ENCODE measurements at regions not wholly inside any gene's neighbourhood (a gene's known extent, or its start where the extent isn't known, plus 50 kb on each side); places are given as distances from the start of the nearest gene placed in this dataset.

- DNase-seq = no peak
Observed at GRCh38 chr2:82538590-82539279, 1920.3 kb downstream of the SUCLG1 start.

- DNase-seq = no peak
Observed at GRCh38 chr2:82528288-82528687, 1930.8 kb downstream of the SUCLG1 start.

- DNase-seq = no peak
Observed at GRCh38 chr2:82527124-82527523, 1932.0 kb downstream of the SUCLG1 start.

DNA sequence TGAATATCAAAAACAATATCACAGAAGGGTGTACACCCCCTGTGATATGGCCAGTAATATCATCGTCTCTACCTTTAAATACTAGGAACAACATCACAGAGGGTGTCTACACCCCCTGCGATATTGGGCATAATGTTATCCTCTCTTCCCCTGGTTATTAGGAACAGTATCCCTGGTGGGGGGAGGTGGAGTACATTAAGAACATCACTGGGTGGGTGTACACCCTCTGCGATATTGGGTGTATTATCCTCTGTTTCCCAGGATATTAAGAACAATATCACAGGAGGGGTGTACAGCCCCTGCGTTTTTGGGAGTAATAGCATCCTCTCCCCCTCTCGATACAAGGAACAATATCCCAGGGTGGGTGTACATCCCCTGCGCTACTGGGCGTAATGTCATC lies 1932.8 kb downstream of the SUCLG1 start:
- no peak for DNase-seq

- no peak for DNase-seq
Observed at GRCh38 chr2:82525744-82526143, 1933.3 kb downstream of the SUCLG1 start.

DNA sequence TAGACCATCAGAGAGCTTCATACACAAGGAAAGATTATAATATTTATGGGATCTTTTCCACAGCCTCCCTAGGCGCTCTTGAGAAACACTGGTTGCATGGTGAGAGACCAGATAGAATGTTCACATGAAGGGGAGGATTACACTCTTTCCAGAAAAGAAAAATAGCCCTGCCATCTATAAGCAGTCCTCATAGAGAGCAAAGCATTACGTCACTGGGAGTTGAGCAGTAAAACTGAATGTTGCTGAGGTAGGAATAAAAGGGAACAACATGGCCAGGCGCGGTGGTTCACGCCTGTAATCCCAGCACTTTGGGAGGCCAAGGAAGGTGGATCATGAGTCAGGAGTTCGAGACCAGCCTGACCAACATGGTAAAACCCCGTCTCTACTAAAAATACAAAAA lies 1934.3 kb downstream of the SUCLG1 start:
- DNase-seq = no peak

GRCh38 chr2:82511894-82512293 lies 1947.2 kb downstream of the SUCLG1 start:
- no peak for DNase-seq

GRCh38 chr2:82508702-82509101 lies 1950.4 kb downstream of the SUCLG1 start:
- no peak for DNase-seq

GRCh38 chr2:82507657-82508056 lies 1951.4 kb downstream of the SUCLG1 start:
- DNase-seq = no peak

DNA sequence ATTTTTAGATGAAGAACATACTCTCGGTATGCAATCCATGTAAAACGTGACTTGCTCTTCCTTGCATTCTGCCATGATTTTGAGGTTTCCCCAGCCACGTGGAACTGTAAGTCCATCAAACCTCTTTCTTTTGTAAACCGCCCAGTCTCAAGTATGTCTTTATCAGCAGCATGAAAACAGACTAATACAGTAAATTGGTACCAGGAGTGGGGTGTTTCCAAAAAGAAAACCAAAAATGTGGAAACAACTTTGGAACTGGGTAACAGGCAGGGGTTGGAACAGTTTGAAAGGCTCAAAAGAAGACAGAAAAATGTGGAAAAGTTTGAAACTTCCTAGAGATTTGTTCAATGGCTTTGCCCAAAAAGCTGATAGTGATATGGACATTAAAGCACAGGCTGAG lies 1957.9 kb downstream of the SUCLG1 start:
- DNase-seq = no peak

DNA sequence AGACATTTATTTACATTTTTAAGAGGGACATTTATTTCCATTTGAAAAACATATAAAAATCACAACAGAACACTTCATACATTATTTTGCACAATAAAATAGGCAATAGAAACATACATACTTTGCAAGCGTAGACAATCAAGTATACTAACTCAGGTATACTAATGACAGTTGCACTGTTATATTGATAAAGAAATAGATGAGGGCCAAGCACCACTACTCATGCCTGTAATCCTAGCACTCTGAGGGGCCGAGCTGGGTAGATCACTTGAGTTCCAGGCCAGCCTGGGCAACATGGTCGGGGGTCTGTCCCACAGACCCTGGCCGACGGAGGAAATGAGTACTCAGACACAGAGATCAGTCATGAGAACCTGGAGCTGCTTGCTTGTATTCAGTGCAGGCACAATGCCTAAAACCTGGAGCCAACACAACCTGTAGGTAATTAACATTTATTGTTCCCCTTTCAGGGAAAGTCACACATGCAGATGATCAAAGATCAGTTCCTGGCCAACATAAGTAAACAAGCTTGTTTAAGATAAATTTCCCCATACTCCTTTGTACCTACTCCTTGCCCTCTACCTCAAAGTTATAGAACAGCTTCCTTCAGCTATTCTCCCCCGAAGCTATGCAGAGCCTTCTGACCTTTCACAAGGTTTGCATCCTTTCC lies 1960.2 kb downstream of the SUCLG1 start:
- no peak for DNase-seq

GRCh38 chr2:82494739-82495138 lies 1964.3 kb downstream of the SUCLG1 start:
- no peak for DNase-seq

DNA sequence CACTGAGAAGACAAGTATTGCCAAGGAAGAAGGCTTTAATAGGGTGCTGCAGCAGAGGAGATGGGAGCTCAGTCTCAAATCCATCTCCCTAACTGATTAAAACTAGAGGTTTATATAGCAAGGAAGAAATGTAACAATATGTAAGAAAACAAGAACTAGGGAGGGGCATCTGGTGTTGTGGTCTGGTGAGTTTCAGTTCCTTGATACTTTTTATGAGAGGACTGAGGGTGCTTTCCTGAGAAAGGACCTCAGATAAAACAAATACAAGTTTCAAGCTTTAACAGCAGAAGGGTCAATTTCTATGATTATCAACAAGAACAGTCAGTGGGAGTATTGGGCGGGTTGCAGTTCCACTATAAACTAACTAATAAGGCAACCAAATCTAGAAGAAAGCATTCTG lies 1967.5 kb downstream of the SUCLG1 start:
- no peak for DNase-seq

GRCh38 chr2:82487354-82487753 lies 1971.7 kb downstream of the SUCLG1 start:
- DNase-seq = no peak

- no peak for DNase-seq
Observed at GRCh38 chr2:82485701-82486100, 1973.4 kb downstream of the SUCLG1 start.

DNA sequence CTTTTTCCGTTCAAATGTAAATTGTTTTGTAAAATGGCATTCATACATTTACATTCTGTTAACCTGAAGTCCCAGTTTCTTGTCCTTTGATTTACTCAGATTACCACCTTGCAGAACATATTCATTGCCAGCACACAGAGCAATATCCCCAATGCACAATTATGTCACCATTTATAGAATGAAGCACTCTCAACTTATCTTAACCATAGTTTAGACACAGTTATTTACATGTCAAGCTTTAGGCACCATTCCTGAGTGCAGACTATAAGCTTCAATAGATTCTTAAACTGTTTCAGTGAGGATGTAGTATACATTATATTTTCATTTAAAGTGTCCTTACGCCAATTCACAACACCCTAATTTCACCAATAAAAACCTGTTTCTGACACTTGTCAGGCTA lies 1977.9 kb downstream of the SUCLG1 start:
- no peak for DNase-seq

DNA sequence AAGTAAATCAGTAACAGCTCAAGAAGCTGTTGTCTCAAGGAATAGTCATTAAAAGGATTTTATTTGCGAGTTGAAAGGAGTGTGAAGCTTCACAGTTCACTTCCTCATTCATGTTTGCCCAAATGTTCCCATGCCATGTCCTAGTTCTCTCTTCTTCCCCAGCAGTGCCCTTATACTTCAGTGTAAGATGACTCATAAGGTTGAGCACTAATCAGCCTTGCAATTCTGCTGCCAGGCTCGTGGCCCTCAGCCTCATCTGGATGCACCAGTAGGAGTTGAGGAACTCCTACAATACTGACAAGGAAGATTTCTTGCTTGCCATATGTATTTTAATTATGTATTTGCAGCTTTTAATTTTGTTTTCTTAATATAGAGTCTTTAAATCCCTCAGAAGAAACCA lies 1980.4 kb downstream of the SUCLG1 start:
- DNase-seq = no peak

DNA sequence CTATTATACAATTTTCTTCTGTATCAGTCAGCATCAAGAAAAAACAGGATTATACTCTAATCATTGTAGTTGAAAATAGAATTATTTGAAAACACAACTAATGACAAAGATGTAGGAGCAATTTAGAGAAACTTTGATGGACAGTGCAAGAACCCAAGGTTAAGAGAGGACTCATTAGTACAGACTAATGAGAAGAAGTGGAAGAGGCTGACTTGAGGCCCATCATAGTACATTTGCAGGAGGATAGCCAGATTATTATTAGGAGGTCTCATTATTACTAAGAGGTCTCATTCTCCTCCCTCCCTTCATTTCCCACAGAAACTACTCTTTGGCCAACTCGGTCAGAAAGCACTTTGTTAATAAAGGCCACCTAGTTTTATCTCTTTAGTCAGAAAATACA lies 1983.0 kb downstream of the SUCLG1 start:
- no peak for DNase-seq

GRCh38 chr2:82428251-82428650 lies 2030.8 kb downstream of the SUCLG1 start:
- DNase-seq = no peak

DNA sequence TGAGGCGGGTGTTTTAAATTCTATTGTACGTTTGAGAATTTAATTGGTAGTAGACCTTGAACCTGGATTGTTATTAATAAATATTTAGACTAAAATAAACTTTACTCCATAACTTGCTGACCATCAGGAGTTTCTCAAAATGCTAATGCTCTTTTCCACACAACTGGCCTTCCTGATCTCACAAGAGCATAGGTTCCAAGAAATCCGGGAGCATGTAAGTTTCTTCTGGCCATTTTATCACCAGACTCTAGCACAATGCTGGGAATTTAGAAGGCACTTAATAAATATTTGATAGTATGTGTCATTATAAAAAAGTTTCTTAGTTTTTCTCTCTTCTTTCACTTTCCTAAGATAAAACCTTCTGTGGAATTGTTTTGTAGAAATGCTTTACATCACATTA lies 2047.1 kb downstream of the SUCLG1 start:
- no peak for DNase-seq

DNA sequence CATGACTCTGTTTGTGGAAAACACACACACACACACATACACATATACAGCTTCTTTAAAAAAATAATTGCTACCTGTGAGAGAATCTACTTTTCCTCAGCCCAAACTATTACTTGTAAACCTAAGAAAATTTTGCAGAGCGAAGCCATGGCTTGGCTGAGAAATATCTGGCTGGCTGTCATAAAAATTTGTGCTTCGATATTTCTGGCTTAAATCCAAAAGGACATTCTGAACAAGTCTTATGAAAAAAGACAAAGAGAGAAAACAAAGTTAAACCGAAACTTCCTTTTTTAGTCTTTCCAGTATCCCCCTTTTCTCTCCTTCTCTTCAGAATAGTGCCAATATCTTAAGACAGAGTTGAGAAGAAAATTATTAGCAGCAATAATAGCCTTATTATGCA lies 2048.0 kb downstream of the SUCLG1 start:
- no peak for DNase-seq

DNA sequence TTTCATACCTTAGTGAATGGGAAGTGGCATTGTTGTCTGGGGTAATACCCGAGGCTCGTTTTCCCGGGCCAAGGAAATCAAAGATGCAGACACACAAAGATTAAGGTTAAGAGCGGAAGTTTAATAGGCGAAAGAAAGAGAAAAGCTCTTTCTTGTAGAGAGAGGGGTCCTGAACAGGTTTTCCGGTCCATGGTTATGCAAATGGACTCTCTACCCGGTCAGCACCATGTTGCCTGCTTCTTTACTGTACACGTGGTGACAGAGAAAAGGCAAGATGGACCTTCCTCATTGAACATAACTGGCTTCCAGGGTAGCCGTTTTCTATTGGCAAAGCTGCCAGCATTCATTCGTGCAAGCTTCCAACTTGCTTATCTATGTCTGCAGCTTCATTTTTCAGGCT lies 2063.5 kb downstream of the SUCLG1 start:
- DNase-seq = no peak

DNA sequence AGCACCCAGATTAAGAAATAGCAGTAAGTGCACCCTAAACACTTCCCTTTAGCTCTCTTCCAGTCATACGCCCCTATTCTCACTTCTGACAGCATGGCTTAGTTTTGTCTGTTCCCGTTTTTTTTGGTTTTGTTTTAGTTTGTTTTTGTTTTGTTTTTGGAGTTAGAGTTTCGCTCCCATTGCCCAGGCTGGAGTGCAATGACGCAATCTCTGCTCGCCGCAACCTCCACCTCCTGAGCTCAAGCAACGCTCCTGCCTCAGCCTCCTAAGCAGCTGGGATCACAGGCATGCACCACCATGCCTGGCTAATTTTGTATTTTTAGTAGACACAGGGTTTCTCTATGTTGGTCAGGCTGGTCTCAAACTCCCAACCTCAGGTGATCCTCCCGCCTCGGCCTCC lies 2067.7 kb downstream of the SUCLG1 start:
- DNase-seq = no peak

GRCh38 chr2:82355622-82356021 lies 2051.1 kb upstream of the LRRTM1 start:
- no peak for DNase-seq

GRCh38 chr2:82345910-82346309 lies 2041.4 kb upstream of the LRRTM1 start:
- DNase-seq = no peak
